IMR-90 (cell line): ENCODE measurements at regions not wholly inside any gene's neighbourhood (a gene's known extent, or its start where the extent isn't known, plus 50 kb on each side); places are given as distances from the start of the nearest gene placed in this dataset.

ENCODE experiments used
- CEBPB ChIP-seq: IDR thresholded peaks from 2 replicates; pipeline ENCODE4 v1.6.1; 2012; ENCODE audit warnings: low read depth, low read length, improper control_type of control experiment
- CTCF ChIP-seq: conservative IDR thresholded peaks from 2 replicates; pipeline ENCODE4 v1.5.1; 2012; ENCODE audit warnings: mild to moderate bottlenecking, low read depth, low read length, improper control_type of control experiment
- ELK1 ChIP-seq: fragments of 150-350 bp; IDR thresholded peaks from 2 replicates; pipeline ENCODE4 v1.6.1; 2016; ENCODE audit warnings: low read depth, mild to moderate bottlenecking, low read length, moderate library complexity, borderline replicate concordance
- POLR2A ChIP-seq: IDR thresholded peaks from 2 replicates; pipeline ENCODE4 v1.6.1; 2012; ENCODE audit warnings: mild to moderate bottlenecking, low read depth, low read length
- RCOR1 ChIP-seq: IDR thresholded peaks from 2 replicates; pipeline ENCODE4 v1.6.1; 2012; ENCODE audit warnings: mild to moderate bottlenecking, low read length, improper control_type of control experiment; ENCODE audit not compliant: insufficient replicate concordance

- TF ChIP-seq RCOR1 (no peak), CEBPB (0 out of 2 replicates have a peak, but pooled peaks have one; percentile 14), POLR2A (no peak), ELK1 (no peak), CTCF (no peak)
Observed at GRCh38 chr2:52000151-52000855, 968.4 kb upstream of the NRXN1 start.
